ENCODE measurements at regions not wholly inside any gene's neighbourhood (a gene's known extent, or its start where the extent isn't known, plus 50 kb on each side); places are given as distances from the start of the nearest gene placed in this dataset.

- TF ChIP-seq CTCF (IDR thresholded peaks at IDR 0.05) = no peak
- no peak for TF ChIP-seq POLR2A (IDR thresholded peaks at IDR 0.05)
Observed at GRCh38 chr13:76683854-76684253, 202.4 kb downstream of the KCTD12 start.

All from upper lobe of left lung (tissue), 4 donors.